Keratinocyte (primary cell): ENCODE measurements at regions not wholly inside any gene's neighbourhood (a gene's known extent, or its start where the extent isn't known, plus 50 kb on each side); places are given as distances from the start of the nearest gene placed in this dataset.

Experiments used
- DNase-seq: peaks from one replicate; pipeline ENCODE4 v3.0.0-alpha.2; 2011; ENCODE audit warnings: low read depth, missing footprints, low spot score
- FAIRE-seq: peaks from 2 replicates; lab custom pipeline; 2011; peaks lifted over from hg19 to GRCh38; lab: Jason Lieb, UNC
- H2AFZ ChIP-seq: 2 replicates; pipeline ENCODE4 v1.6.0; 2012; ENCODE audit warnings: low read length, control low read depth, inconsistent platforms; ENCODE audit not compliant: control insufficient read depth
- H3K27ac ChIP-seq: 2 replicates; pipeline ENCODE4 v1.5.1; 2011; ENCODE audit warnings: low read length; ENCODE audit not compliant: control insufficient read depth, insufficient read depth
- H3K27me3 ChIP-seq: 3 replicates; pipeline ENCODE4 v1.6.0; 2011; ENCODE audit warnings: low read length; ENCODE audit not compliant: control insufficient read depth, insufficient read depth; ENCODE audit errors: extremely low read depth
- H3K36me3 ChIP-seq, 2 experiments: 2 replicates in 1 of 2; 3 replicates in 1 of 2; pipeline ENCODE4 v1.5.1; 2011; ENCODE audit warnings: low read length in 2 of 2, mild to moderate bottlenecking in 1 of 2; ENCODE audit not compliant: control insufficient read depth in 2 of 2, insufficient read depth in 2 of 2; ENCODE audit errors: extremely low read depth in 1 of 2
- H3K4me1 ChIP-seq: 3 replicates; pipeline ENCODE4 v1.5.1; 2011; ENCODE audit warnings: low read length; ENCODE audit not compliant: control insufficient read depth, insufficient read depth; ENCODE audit errors: extremely low read depth
- H3K4me2 ChIP-seq: 3 replicates; pipeline ENCODE4 v1.6.0; 2011; ENCODE audit warnings: low read depth, low read length; ENCODE audit not compliant: control insufficient read depth, insufficient read depth; ENCODE audit errors: extremely low read depth
- H3K4me3 ChIP-seq, 3 experiments: fragments of 200-600 bp in 1 of 3; sonication (generic) in 1 of 3; 2 replicates in 2 of 3; 3 replicates in 1 of 3; pipeline ENCODE4 v1.5.1; 2011 to 2016; ENCODE audit warnings: low read length in 3 of 3, mild to moderate bottlenecking in 3 of 3, control low read depth in 2 of 3, inconsistent platforms in 1 of 3, low read depth in 1 of 3, mixed read lengths in 1 of 3, mixed run types in 1 of 3, moderate library complexity in 1 of 3; ENCODE audit not compliant: control insufficient read depth in 2 of 3, insufficient read depth in 2 of 3; ENCODE audit errors: extremely low read depth in 1 of 3
- H3K79me2 ChIP-seq: 2 replicates; pipeline ENCODE4 v1.6.0; 2012; ENCODE audit warnings: low read length; ENCODE audit not compliant: control insufficient read depth, insufficient read depth
- H3K9ac ChIP-seq: 3 replicates; pipeline ENCODE4 v1.6.0; 2011; ENCODE audit warnings: low read length; ENCODE audit not compliant: control insufficient read depth, insufficient read depth; ENCODE audit errors: extremely low read depth
- H3K9me1 ChIP-seq: 3 replicates; pipeline ENCODE4 v1.6.0; 2011; ENCODE audit warnings: low read length; ENCODE audit not compliant: control insufficient read depth, insufficient read depth; ENCODE audit errors: extremely low read depth
- H3K9me3 ChIP-seq: 2 replicates; pipeline ENCODE4 v1.5.1; 2012; ENCODE audit warnings: low read depth, low read length; ENCODE audit not compliant: control insufficient read depth
- H4K20me1 ChIP-seq: 3 replicates; pipeline ENCODE4 v1.6.0; 2011; ENCODE audit warnings: low read length; ENCODE audit not compliant: control insufficient read depth, insufficient read depth; ENCODE audit errors: extremely low read depth
- EZH2 ChIP-seq: IDR thresholded peaks from one replicate; pipeline ENCODE4 v1.6.1; 2012; ENCODE audit warnings: inconsistent platforms, mild to moderate bottlenecking, low read length, moderate library complexity
- dilution Hi-C: fragments of 300-500 bp; cut with MboI; formaldehyde crosslinking; loops from one replicate; pipeline ENCODE4 v1.7.0; 2020; ENCODE audit warnings: low sequenced_read_pairs; ENCODE audit not compliant: extremely low pct_ligation_motif_present
- TF ChIP-seq, protein P1 (sequence below), 3 experiments: IDR thresholded peaks in 1 of 3; conservative IDR thresholded peaks in 1 of 3; optimal IDR thresholded peaks in 1 of 3; 2 replicates in 2 of 3; 3 replicates in 1 of 3; pipeline versions ENCODE3 to v1.5.1; 2011; ENCODE audit warnings: low read length in 3 of 3, mild to moderate bottlenecking in 3 of 3, moderate library complexity in 2 of 3, control low read depth in 1 of 3, inconsistent platforms in 1 of 3; ENCODE audit not compliant: insufficient read depth in 2 of 3; ENCODE audit errors: extremely low read depth in 1 of 3

GRCh38 chr4:125365731-125366130 lies 51.0 kb downstream of the FAT4 start:
- dilution Hi-C loops: no loop called here
- H3K27me3 ChIP-seq: no peaks in the 10 kb centered on the region
- no peaks in the 10 kb centered on the region for H3K79me2 ChIP-seq
- no peak overlapping the region for H3K27ac ChIP-seq
- H3K36me3 ChIP-seq: no peaks in the 10 kb centered on the region
- no peaks in the 10 kb centered on the region for H4K20me1 ChIP-seq
- TF ChIP-seq, protein P1, sequence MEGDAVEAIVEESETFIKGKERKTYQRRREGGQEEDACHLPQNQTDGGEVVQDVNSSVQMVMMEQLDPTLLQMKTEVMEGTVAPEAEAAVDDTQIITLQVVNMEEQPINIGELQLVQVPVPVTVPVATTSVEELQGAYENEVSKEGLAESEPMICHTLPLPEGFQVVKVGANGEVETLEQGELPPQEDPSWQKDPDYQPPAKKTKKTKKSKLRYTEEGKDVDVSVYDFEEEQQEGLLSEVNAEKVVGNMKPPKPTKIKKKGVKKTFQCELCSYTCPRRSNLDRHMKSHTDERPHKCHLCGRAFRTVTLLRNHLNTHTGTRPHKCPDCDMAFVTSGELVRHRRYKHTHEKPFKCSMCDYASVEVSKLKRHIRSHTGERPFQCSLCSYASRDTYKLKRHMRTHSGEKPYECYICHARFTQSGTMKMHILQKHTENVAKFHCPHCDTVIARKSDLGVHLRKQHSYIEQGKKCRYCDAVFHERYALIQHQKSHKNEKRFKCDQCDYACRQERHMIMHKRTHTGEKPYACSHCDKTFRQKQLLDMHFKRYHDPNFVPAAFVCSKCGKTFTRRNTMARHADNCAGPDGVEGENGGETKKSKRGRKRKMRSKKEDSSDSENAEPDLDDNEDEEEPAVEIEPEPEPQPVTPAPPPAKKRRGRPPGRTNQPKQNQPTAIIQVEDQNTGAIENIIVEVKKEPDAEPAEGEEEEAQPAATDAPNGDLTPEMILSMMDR (optimal IDR thresholded peaks at IDR 0.05 in 1 of 3, IDR thresholded peaks at IDR 0.05 in 1 of 3, conservative IDR thresholded peaks at IDR 0.05 in 1 of 3; ENCODE audit: extremely low read depth in 1 of 3, insufficient read depth in 2 of 3, low read length in 3 of 3): no peak
- TF ChIP-seq EZH2: no peak
- no peak for FAIRE-seq
- H3K4me2 ChIP-seq: no peak overlapping the region
- no peak overlapping the region for H3K9ac ChIP-seq
- no peak overlapping the region for H3K4me3 ChIP-seq
- peaks cover 4% of the 10 kb centered on the region for H3K4me1 ChIP-seq
- no peaks in the 10 kb centered on the region for H3K9me1 ChIP-seq
- no peak for DNase-seq
- H2AFZ ChIP-seq: no peak overlapping the region
- H3K9me3 ChIP-seq: no peaks in the 10 kb centered on the region

- dilution Hi-C loops: no loop called here
- Histone ChIP-seq H3K9me3 (no peaks in the 10 kb centered on the region), H3K27me3 (no peaks in the 10 kb centered on the region), H3K79me2 (no peaks in the 10 kb centered on the region), H3K9ac (no peak overlapping the region), H3K36me3 (no peaks in the 10 kb centered on the region), H2AFZ (no peak overlapping the region), H3K4me1 (peaks cover 4% of the 10 kb centered on the region), H3K9me1 (no peaks in the 10 kb centered on the region), H3K4me2 (no peak overlapping the region), H3K4me3 (no peak overlapping the region), H3K27ac (no peak overlapping the region), H4K20me1 (no peaks in the 10 kb centered on the region)
- DNase-seq (no peak), FAIRE-seq (no peak)
- no peak for TF ChIP-seq EZH2
- TF ChIP-seq, protein P1 (optimal IDR thresholded peaks at IDR 0.05 in 1 of 3, IDR thresholded peaks at IDR 0.05 in 1 of 3, conservative IDR thresholded peaks at IDR 0.05 in 1 of 3; ENCODE audit: extremely low read depth in 1 of 3, insufficient read depth in 2 of 3, low read length in 3 of 3): no peak
Measured at GRCh38 chr4:125368146-125368545, 53.4 kb downstream of the FAT4 start.
